ENCODE measurements at regions not wholly inside any gene's neighbourhood (a gene's known extent, or its start where the extent isn't known, plus 50 kb on each side); places are given as distances from the start of the nearest gene placed in this dataset.

DNA sequence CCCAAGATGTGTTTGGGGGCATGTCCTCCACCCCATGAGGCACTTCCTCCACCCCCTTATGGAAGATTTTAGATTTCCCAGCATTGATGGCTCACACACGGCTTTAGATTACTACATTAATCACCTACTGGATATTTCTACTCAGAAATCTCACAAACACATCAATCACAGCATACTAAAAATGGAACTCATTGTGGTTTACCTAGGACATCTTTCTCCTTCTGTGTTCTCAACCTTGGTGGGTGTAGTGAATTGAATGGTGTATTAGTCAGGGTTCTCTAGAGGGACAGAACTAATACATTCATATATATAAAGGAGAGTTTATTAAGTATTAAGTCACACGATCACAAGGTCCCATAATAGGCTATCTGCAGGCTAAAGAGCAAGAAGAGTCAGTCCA, 82.1 kb upstream of the CYRIA start:
- H3K4me2 ChIP-seq (ENCODE audit: low read length) = no peak overlapping the region
- no peak for ATAC-seq

More for the DNA sequence above, 82.1 kb upstream of the CYRIA start:
- H4K20me1 ChIP-seq (ENCODE audit: insufficient read depth) = no peaks in the 10 kb centered on the region
- H3K4me3 ChIP-seq (replicated peaks in 1 of 2; ENCODE audit: low read depth in 1 of 2, low read length in 2 of 2) = no peak overlapping the region
- POLR2A ChIA-PET = no interaction called here
- RAD21 ChIA-PET (ENCODE audit: low non-redundant PET in 1 of 2, low total read pairs in 2 of 2, uncharacterized antibody in 2 of 2, unreplicated experiment in 2 of 2) = no interaction called here
- no peak for TF ChIP-seq REST (IDR thresholded peaks at IDR 0.05; ENCODE audit: low read depth)
- TF ChIP-seq ZBTB33 (IDR thresholded peaks at IDR 0.05; ENCODE audit: extremely low read depth, insufficient replicate concordance, low read length) = no peak
- no peak for TF ChIP-seq ZNF274 (IDR thresholded peaks at IDR 0.05; ENCODE audit: low read depth, low read length)
- no TSS peak for BruUV-seq (replicated peaks)
- DNase-seq (ENCODE audit: low read depth, low spot score) = no peak
- no peaks in the 10 kb centered on the region for H3K36me3 ChIP-seq (ENCODE audit: control insufficient read depth in 1 of 2, insufficient read depth in 2 of 2, low read length in 2 of 2)
- no peak overlapping the region for H3K27ac ChIP-seq (ENCODE audit: low read depth, low read length)
- no peak overlapping the region for H3K9ac ChIP-seq (ENCODE audit: low read length)
- H3K27me3 ChIP-seq (ENCODE audit: insufficient read depth, low read length) = peaks cover 5% of the 10 kb centered on the region; the same call in 1 of the 2 replicates
- intact Hi-C loops (cut with micrococcal nuclease) = no loop called here
- H3K9me3 ChIP-seq (ENCODE audit: control insufficient read depth in 1 of 2, insufficient read depth in 1 of 2, low read depth in 1 of 2, low read length in 2 of 2) = no peaks in the 10 kb centered on the region
- H3K9me2 ChIP-seq (ENCODE audit: insufficient read depth) = no peaks in the 10 kb centered on the region
- H3K4me1 ChIP-seq (ENCODE audit: control insufficient read depth in 1 of 2, insufficient read depth in 2 of 2, low read length in 2 of 2) = no peaks in the 10 kb centered on the region
- H2AFZ ChIP-seq (ENCODE audit: low read depth, low read length, poor library complexity, severe bottlenecking) = no peak overlapping the region
- H3K79me2 ChIP-seq (ENCODE audit: insufficient read depth, low read length) = no peaks in the 10 kb centered on the region
- CTCF ChIA-PET = no interaction called here

Data from HCT116 (cell line).